Esophagus (tissue), 2 donors: ENCODE measurements at regions not wholly inside any gene's neighbourhood (a gene's known extent, or its start where the extent isn't known, plus 50 kb on each side); places are given as distances from the start of the nearest gene placed in this dataset.
"Not testable (repeated sequence)": the region's sequence is repeated elsewhere in the genome, so short reads cannot be mapped to it uniquely, and the experiment has no call there.

ENCODE experiments used
- H3K27ac ChIP-seq, 2 donors: one replicate each; pipeline ENCODE4 v1.5.1; 2013; ENCODE audit warnings: low read depth in 2 of 2, mild to moderate bottlenecking in 2 of 2, inconsistent platforms in 1 of 2, low read length in 1 of 2, moderate library complexity in 1 of 2
- H3K27me3 ChIP-seq, 2 donors: one replicate each; pipeline ENCODE4 v1.6.1; 2013; ENCODE audit warnings: low read length in 2 of 2, control low read depth in 1 of 2, mild to moderate bottlenecking in 1 of 2; ENCODE audit not compliant: insufficient read depth in 2 of 2, control insufficient read depth in 1 of 2
- H3K36me3 ChIP-seq, 2 donors: one replicate each; pipeline ENCODE4 v1.6.1; 2013; ENCODE audit warnings: low read length in 1 of 2; ENCODE audit not compliant: control insufficient read depth in 2 of 2, insufficient read depth in 2 of 2
- H3K4me1 ChIP-seq, 2 donors: one replicate each; pipeline ENCODE4 v1.6.1; 2013; ENCODE audit warnings: low read length in 1 of 2; ENCODE audit not compliant: control insufficient read depth in 2 of 2, insufficient read depth in 2 of 2
- H3K4me3 ChIP-seq, 2 donors: one replicate each; pipeline ENCODE4 v1.5.1; 2013; ENCODE audit warnings: low read length in 2 of 2, mild to moderate bottlenecking in 2 of 2, low read depth in 1 of 2, moderate library complexity in 1 of 2
- H3K9me3 ChIP-seq, 2 donors: one replicate each; pipeline ENCODE4 v1.6.1; 2013; ENCODE audit warnings: mild to moderate bottlenecking in 2 of 2, low read depth in 1 of 2, low read length in 1 of 2, moderate library complexity in 1 of 2; ENCODE audit not compliant: control insufficient read depth in 2 of 2, insufficient read depth in 1 of 2
- WGBS, 2 donors: extraction: QIAGEN DNeasy Blood & Tissue Kit; methylation state at CpG; one replicate each; pipeline ENCODE4 v1.1.7; 2013; 5-methylcytosine and 5-hydroxymethylcytosine counted together
- donor health status: healthy with polysubstance abuse.
- donor health status: Bipolar disorder and iron deficiency.

DNA sequence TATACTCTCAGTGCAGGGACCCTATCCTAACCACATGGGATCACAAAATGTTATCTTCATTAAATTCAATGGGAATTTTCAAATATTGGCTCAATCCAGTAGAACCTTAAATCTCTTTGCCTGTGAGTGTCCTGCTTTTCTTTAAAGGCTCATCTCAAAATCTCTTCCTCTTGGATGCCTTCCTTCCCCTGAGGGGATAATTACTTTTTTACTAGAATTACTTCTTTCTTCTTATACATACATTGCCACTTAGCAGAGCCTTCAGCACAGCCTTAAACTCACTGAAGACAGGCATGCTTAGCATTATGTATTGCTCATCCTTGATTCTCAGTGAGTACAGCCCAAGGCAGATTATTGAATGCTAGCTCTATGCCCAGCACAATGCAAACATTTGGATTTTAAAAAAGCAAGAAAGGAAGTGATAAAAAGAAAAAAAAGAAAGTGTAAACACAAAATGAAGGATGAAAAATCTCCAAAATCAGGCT, 1918.0 kb upstream of the FLRT2 start:
- H3K9me3 ChIP-seq, result peaks cover 0 to 5% of the 10 kb centered on the region in 2 donors

DNA sequence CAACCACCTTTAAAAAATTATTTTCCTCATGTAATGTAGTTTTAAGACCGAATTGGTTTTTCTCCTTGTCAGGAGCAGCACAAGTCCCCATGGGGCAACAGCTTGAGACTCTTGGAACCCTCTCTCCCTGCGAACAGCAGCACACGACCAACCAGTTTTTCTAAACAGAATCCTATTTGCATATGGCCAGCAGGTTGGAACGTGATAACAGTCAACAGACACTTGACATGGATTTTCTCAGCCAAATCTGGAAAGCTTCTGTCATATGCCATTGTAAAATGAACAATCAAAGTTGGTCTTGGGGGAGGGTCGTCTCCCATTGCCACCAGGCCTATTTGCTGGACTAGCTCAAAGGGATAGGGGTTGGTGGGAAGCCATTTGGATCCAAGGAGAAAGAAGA, 1915.0 kb upstream of the FLRT2 start:
- H3K36me3 ChIP-seq, result no peaks in the 10 kb centered on the region
- H3K4me3 ChIP-seq, result no peak overlapping the region
- 49 to 57% methylated on average over 5 of the region's 5 CpGs for WGBS, 2 donors
- no peaks in the 10 kb centered on the region for H3K9me3 ChIP-seq
- no peak overlapping the region for H3K27ac ChIP-seq
- no peaks in the 10 kb centered on the region for H3K27me3 ChIP-seq
- H3K4me1 ChIP-seq, result no peaks in the 10 kb centered on the region

More for the DNA sequence above, 1918.0 kb upstream of the FLRT2 start:
- Histone ChIP-seq H3K4me3 (no peak overlapping the region), H3K36me3 (no peaks in the 10 kb centered on the region), H3K27ac (no peak overlapping the region), H3K4me1 (no peaks in the 10 kb centered on the region), H3K27me3 (no peaks in the 10 kb centered on the region)

DNA sequence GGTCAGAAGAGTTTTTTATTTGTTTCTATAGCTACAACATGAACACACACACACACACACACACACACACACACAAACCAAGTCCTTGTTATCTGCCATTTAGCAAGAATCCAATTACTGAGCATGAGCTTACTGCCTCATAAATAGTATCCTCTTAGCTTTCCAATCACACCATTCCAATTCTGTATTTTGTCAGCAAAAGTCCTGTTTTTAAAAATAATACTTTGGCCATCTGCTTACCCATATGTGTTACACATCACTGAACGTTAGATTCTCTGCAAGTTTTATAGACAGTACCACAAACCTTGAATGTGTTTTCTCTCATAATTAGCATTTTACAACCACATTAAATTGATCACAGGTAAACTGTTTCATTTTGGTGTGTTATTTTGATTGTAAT, 1905.4 kb upstream of the FLRT2 start:
- no peaks in the 10 kb centered on the region for H3K9me3 ChIP-seq
- no peaks in the 10 kb centered on the region for H3K27me3 ChIP-seq
- H3K4me1 ChIP-seq, result no peaks in the 10 kb centered on the region
- no peak overlapping the region for H3K4me3 ChIP-seq
- no peak overlapping the region for H3K27ac ChIP-seq
- 37 to 50% methylated on average over 1 of the region's 1 CpG for WGBS, 2 donors
- no peaks in the 10 kb centered on the region for H3K36me3 ChIP-seq

DNA sequence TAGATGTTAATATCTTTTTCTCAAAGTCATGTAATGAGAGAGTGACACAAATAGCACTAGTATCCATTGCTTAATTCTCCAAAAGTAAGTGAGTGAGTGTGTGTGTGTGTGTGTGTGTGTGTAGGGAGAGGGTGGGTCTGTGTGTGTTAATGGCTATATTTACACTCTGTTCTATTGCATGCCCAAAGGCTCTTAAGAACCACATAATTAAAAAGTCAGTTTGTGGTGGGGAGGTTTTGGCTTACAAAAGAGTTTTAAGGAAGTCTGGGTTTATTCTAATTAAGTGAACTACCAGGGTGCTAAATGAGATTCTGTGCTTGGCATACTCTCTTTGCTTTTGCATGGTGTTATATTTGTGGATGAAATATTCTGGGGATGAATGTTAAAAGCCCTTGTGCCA, 1897.6 kb upstream of the FLRT2 start:
- Histone ChIP-seq H3K27ac (no peak overlapping the region), H3K4me3 (no peak overlapping the region), H3K4me1 (no peaks in the 10 kb centered on the region), H3K36me3 (no peaks in the 10 kb centered on the region), H3K9me3 (no peaks in the 10 kb centered on the region), H3K27me3 (no peaks in the 10 kb centered on the region)

GRCh38 chr14:83638748-83639504, 1891.0 kb upstream of the FLRT2 start:
- H3K36me3 ChIP-seq, result no peaks in the 10 kb centered on the region
- H3K27ac ChIP-seq, result no peak overlapping the region
- no peaks in the 10 kb centered on the region for H3K9me3 ChIP-seq
- no peak overlapping the region for H3K4me3 ChIP-seq
- H3K4me1 ChIP-seq, result no peaks in the 10 kb centered on the region
- no peaks in the 10 kb centered on the region for H3K27me3 ChIP-seq
- 93 to 94% methylated on average over 18 of the region's 18 CpGs for WGBS, 2 donors

DNA sequence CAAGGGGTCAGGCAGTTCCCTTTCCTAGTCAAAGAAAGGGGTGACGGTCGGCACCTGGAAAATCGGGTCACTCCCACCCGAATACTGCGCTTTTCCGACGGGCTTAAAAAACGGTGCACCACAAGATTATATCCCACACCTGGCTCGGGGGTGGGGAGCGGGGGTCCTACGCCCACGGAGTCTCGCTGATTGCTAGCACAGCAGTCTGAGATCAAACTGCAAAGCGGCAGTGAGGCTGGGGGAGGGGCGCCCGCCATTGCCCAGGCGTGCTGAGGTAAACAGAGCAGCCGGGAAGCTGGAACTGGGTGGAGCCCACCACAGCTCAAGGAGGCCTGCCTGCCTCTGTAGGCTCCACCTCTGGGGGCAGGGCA, 1890.5 kb upstream of the FLRT2 start:
- not testable (repeated sequence) for H3K4me3 ChIP-seq, H3K9me3 ChIP-seq, H3K27ac ChIP-seq, H3K36me3 ChIP-seq, H3K4me1 ChIP-seq, H3K27me3 ChIP-seq
- WGBS, 2 donors, result 92 to 93% methylated on average over 18 of the region's 18 CpGs

GRCh38 chr14:83646228-83646627, 1883.7 kb upstream of the FLRT2 start:
- Histone ChIP-seq H3K36me3 (no peaks in the 10 kb centered on the region), H3K4me1 (no peaks in the 10 kb centered on the region), H3K9me3 (no peaks in the 10 kb centered on the region), H3K4me3 (no peak overlapping the region), H3K27me3 (no peaks in the 10 kb centered on the region), H3K27ac (no peak overlapping the region)
- WGBS, 2 donors, result 78 to 81% methylated on average over 1 of the region's 1 CpG

DNA sequence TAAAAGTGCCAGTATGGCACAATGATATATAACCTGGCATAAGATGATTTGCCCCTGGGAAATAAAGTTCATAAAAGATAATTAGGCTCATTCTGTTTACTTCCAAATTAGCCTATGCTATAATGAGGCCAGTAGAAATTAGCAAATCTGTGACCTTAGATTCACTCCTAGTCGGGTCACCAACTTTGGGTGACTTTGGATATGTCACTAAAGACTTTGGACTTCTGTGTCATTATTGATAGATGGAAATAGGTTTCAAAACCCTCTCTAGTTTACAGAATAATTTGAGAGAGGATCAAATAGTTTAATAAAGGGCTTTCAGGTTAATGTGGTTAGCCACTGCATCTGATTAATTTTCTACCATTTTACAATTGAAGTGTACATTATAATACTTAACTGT, 1869.3 kb upstream of the FLRT2 start:
- WGBS, 2 donors, result 77 to 81% methylated on average over 1 of the region's 1 CpG
- H3K4me3 ChIP-seq, result no peak overlapping the region
- H3K9me3 ChIP-seq, result no peaks in the 10 kb centered on the region
- H3K27ac ChIP-seq, result no peak overlapping the region
- H3K4me1 ChIP-seq, result no peaks in the 10 kb centered on the region
- H3K36me3 ChIP-seq, result no peaks in the 10 kb centered on the region
- H3K27me3 ChIP-seq, result no peaks in the 10 kb centered on the region

DNA sequence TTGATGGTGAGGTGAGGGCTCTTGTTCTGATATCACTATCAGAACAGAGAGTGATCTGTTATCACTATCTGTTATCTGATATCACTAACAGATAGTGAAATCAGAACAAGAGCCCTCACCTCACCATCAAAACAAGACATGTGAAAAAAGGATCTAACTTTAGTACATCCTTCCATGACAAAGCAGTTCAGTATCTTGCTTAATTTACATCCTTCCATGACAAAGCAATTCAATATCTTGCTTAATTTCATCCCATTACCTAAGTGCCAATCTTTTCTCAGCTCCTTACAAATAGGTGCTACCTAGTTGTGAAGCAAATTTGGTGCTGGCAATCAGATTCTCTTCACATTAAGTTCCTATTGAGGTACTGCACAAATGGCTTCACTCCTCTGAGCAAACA, 1865.6 kb upstream of the FLRT2 start:
- Histone ChIP-seq H3K4me3 (no peak overlapping the region), H3K27ac (no peak overlapping the region), H3K27me3 (no peaks in the 10 kb centered on the region), H3K36me3 (no peaks in the 10 kb centered on the region), H3K9me3 (no peaks in the 10 kb centered on the region), H3K4me1 (no peaks in the 10 kb centered on the region)

DNA sequence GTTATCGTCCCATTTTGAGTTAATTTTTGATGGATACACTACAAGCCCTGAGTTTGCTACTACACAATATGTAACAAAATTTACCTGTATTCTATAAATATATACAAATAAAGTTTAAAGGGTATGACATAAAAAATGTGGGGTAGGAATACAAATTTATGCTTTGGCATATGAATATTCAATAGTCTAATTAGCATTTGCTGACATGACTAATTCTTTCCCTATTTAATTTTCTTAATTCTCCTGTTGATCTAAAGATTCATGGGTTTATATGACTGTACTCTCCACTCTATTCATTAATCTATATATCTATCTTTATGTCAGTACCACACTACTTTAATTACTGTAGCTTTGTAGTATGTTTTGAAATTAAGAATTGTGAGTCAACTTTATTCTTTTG, 1840.7 kb upstream of the FLRT2 start:
- Histone ChIP-seq H3K4me3 (no peak overlapping the region), H3K27me3 (no peaks in the 10 kb centered on the region), H3K36me3 (no peaks in the 10 kb centered on the region), H3K4me1 (no peaks in the 10 kb centered on the region), H3K27ac (no peak overlapping the region), H3K9me3 (no peaks in the 10 kb centered on the region)
- 98% methylated on average over 1 of the region's 1 CpG for WGBS, 2 donors
